ENCODE measurements at regions not wholly inside any gene's neighbourhood (a gene's known extent, or its start where the extent isn't known, plus 50 kb on each side); places are given as distances from the start of the nearest gene placed in this dataset.

- Histone ChIP-seq H3K9me3 (no peaks in the 10 kb centered on the region), H3K4me1 (no peaks in the 10 kb centered on the region), H3K4me3 (no peak overlapping the region), H3K36me3 (no peaks in the 10 kb centered on the region), H3K27me3 (no peaks in the 10 kb centered on the region), H3K27ac (no peak overlapping the region)
- TF ChIP-seq EP300 (IDR thresholded peaks at IDR 0.05) (no peak), POLR2A (IDR thresholded peaks at IDR 0.05) (no peak), POLR2AphosphoS5 (IDR thresholded peaks at IDR 0.05) (no peak)
- TF ChIP-seq, protein P1, sequence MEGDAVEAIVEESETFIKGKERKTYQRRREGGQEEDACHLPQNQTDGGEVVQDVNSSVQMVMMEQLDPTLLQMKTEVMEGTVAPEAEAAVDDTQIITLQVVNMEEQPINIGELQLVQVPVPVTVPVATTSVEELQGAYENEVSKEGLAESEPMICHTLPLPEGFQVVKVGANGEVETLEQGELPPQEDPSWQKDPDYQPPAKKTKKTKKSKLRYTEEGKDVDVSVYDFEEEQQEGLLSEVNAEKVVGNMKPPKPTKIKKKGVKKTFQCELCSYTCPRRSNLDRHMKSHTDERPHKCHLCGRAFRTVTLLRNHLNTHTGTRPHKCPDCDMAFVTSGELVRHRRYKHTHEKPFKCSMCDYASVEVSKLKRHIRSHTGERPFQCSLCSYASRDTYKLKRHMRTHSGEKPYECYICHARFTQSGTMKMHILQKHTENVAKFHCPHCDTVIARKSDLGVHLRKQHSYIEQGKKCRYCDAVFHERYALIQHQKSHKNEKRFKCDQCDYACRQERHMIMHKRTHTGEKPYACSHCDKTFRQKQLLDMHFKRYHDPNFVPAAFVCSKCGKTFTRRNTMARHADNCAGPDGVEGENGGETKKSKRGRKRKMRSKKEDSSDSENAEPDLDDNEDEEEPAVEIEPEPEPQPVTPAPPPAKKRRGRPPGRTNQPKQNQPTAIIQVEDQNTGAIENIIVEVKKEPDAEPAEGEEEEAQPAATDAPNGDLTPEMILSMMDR (IDR thresholded peaks at IDR 0.05): no peak
- DNase-seq (ENCODE audit: low spot score in 2 of 2): no peak
- 68% methylated on average over 5 of the region's 5 CpGs for WGBS
Observed at GRCh38 chr4:11782859-11783258, 354.2 kb upstream of the HS3ST1 start.

- Histone ChIP-seq H3K4me1 (no peaks in the 10 kb centered on the region), H3K27me3 (no peaks in the 10 kb centered on the region), H3K9me3 (no peaks in the 10 kb centered on the region), H3K27ac (no peak overlapping the region), H3K4me3 (no peak overlapping the region), H3K36me3 (no peaks in the 10 kb centered on the region)
- no peak for DNase-seq (ENCODE audit: low spot score in 2 of 2)
- TF ChIP-seq, protein P1 (IDR thresholded peaks at IDR 0.05): no peak
- 75% methylated on average over 3 of the region's 3 CpGs for WGBS
Observed at GRCh38 chr4:11777447-11777846, 348.8 kb upstream of the HS3ST1 start.

GRCh38 chr4:11774346-11774745 lies 345.7 kb upstream of the HS3ST1 start:
- Histone ChIP-seq H3K27ac (no peak overlapping the region), H3K4me1 (no peaks in the 10 kb centered on the region), H3K4me3 (no peak overlapping the region), H3K9me3 (no peaks in the 10 kb centered on the region), H3K27me3 (no peaks in the 10 kb centered on the region), H3K36me3 (no peaks in the 10 kb centered on the region)
- no peak for TF ChIP-seq EP300 (IDR thresholded peaks at IDR 0.05)
- no peak for TF ChIP-seq POLR2AphosphoS5 (IDR thresholded peaks at IDR 0.05)
- TF ChIP-seq, protein P1 (IDR thresholded peaks at IDR 0.05): no peak
- TF ChIP-seq POLR2A (IDR thresholded peaks at IDR 0.05): no peak
- WGBS: 75% methylated on average over 2 of the region's 2 CpGs
- no peak for DNase-seq (ENCODE audit: low spot score in 2 of 2)

GRCh38 chr4:11773798-11774197 lies 345.1 kb upstream of the HS3ST1 start:
- 79% methylated on average over 3 of the region's 3 CpGs for WGBS
- Histone ChIP-seq H3K27me3 (no peaks in the 10 kb centered on the region), H3K4me3 (no peak overlapping the region), H3K4me1 (no peaks in the 10 kb centered on the region), H3K9me3 (no peaks in the 10 kb centered on the region), H3K36me3 (no peaks in the 10 kb centered on the region), H3K27ac (no peak overlapping the region)
- DNase-seq (ENCODE audit: low spot score in 2 of 2): no peak
- no peak for TF ChIP-seq EP300 (IDR thresholded peaks at IDR 0.05)
- no peak for TF ChIP-seq POLR2A (IDR thresholded peaks at IDR 0.05)
- TF ChIP-seq POLR2AphosphoS5 (IDR thresholded peaks at IDR 0.05): no peak
- TF ChIP-seq, protein P1 (IDR thresholded peaks at IDR 0.05): no peak

- 89% methylated on average over 3 of the region's 3 CpGs for WGBS
- H3K4me3 ChIP-seq: no peak overlapping the region
- no peak overlapping the region for H3K27ac ChIP-seq
- H3K9me3 ChIP-seq: no peaks in the 10 kb centered on the region
- no peaks in the 10 kb centered on the region for H3K36me3 ChIP-seq
- H3K27me3 ChIP-seq: no peaks in the 10 kb centered on the region
- H3K4me1 ChIP-seq: no peaks in the 10 kb centered on the region
- no peak for DNase-seq (ENCODE audit: low spot score in 2 of 2)
- TF ChIP-seq POLR2AphosphoS5 (IDR thresholded peaks at IDR 0.05) (no peak), POLR2A (IDR thresholded peaks at IDR 0.05) (no peak), EP300 (IDR thresholded peaks at IDR 0.05) (no peak)
- TF ChIP-seq, protein P1 (IDR thresholded peaks at IDR 0.05): no peak
Observed at GRCh38 chr4:11769434-11769833, 340.7 kb upstream of the HS3ST1 start.
